ENCODE measurements at regions not wholly inside any gene's neighbourhood (a gene's known extent, or its start where the extent isn't known, plus 50 kb on each side); places are given as distances from the start of the nearest gene placed in this dataset.

DNA sequence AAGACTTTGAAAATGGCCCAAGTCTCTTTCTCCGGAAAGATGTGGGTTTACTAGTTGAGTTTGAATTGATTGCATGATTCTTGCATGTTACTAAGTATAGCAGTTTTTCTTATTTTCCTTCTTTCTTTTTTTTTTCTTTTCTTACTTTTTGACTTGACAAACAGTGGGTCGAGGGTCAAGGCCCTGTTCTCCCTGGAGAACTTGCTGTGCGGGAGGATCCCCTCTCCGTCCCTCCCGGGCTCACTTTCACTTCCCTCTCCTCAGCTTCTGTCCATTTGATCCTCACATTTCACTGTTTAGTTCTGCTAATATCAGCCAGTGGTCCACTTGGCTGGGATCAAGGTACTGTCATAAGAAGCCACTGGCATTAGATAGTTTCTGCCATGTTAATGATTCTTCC, 767.4 kb downstream of the TDRD15 start:
- TF ChIP-seq, protein P1, sequence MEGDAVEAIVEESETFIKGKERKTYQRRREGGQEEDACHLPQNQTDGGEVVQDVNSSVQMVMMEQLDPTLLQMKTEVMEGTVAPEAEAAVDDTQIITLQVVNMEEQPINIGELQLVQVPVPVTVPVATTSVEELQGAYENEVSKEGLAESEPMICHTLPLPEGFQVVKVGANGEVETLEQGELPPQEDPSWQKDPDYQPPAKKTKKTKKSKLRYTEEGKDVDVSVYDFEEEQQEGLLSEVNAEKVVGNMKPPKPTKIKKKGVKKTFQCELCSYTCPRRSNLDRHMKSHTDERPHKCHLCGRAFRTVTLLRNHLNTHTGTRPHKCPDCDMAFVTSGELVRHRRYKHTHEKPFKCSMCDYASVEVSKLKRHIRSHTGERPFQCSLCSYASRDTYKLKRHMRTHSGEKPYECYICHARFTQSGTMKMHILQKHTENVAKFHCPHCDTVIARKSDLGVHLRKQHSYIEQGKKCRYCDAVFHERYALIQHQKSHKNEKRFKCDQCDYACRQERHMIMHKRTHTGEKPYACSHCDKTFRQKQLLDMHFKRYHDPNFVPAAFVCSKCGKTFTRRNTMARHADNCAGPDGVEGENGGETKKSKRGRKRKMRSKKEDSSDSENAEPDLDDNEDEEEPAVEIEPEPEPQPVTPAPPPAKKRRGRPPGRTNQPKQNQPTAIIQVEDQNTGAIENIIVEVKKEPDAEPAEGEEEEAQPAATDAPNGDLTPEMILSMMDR (IDR thresholded peaks at IDR 0.05; ENCODE audit: insufficient read depth, low read length, poor library complexity, severe bottlenecking): no peak
- no peak for TF ChIP-seq EZH2phosphoT487 (conservative IDR thresholded peaks at IDR 0.05; ENCODE audit: low read length)
